Testis (tissue), 2 donors: ENCODE measurements at regions not wholly inside any gene's neighbourhood (a gene's known extent, or its start where the extent isn't known, plus 50 kb on each side); places are given as distances from the start of the nearest gene placed in this dataset.

Experiments
- DNase-seq: peaks from one replicate; pipeline ENCODE4 v3.0.0-alpha.2; 2019
- H3K27ac ChIP-seq, 2 donors: fragments of 200-600 bp; sonication (generic); one replicate each; pipeline ENCODE4 v1.5.1; 2019
- H3K27me3 ChIP-seq: fragments of 200-600 bp; sonication (generic); one replicate; pipeline ENCODE4 v1.5.1; 2019
- H3K36me3 ChIP-seq: fragments of 200-600 bp; sonication (generic); one replicate; pipeline ENCODE4 v1.5.1; 2017; ENCODE audit warnings: low read depth; ENCODE audit errors: missing control alignments
- H3K4me1 ChIP-seq: fragments of 200-600 bp; sonication (generic); one replicate; pipeline ENCODE4 v1.5.1; 2019
- H3K4me3 ChIP-seq, 2 donors: fragments of 200-600 bp; sonication (generic); one replicate each; pipeline ENCODE4 v1.5.1; 2017 to 2019
- H3K9me3 ChIP-seq: fragments of 200-600 bp; sonication (generic); one replicate; pipeline ENCODE4 v1.5.1; 2017
- POLR2A ChIP-seq: fragments of 450-650 bp; IDR thresholded peaks from one replicate; pipeline ENCODE4 v1.6.1; 2017; ENCODE audit warnings: antibody characterized with exemption, mild to moderate bottlenecking, moderate library complexity
- WGBS, 2 donors: methylation state at CpG; one replicate each; pipeline ENCODE4 v1.1.5; 2018; 5-methylcytosine and 5-hydroxymethylcytosine counted together
- intact Hi-C: fragments of 100-400 bp; cut with DNase I; formaldehyde crosslinking; loops from one replicate; pipeline ENCODE4 v1.15.1; 2023; ENCODE audit warnings: low total_unique reads
- TF ChIP-seq, protein P1 (sequence below), 3 experiments: fragments of 450-650 bp in 2 of 3; fragments of 200-600 bp in 1 of 3; sonication (generic) in 1 of 3; IDR thresholded peaks; one replicate each; pipeline ENCODE4 v1.5.1; 2016 to 2019; ENCODE audit warnings: antibody characterized with exemption in 3 of 3, mild to moderate bottlenecking in 2 of 3, moderate library complexity in 1 of 3

DNA sequence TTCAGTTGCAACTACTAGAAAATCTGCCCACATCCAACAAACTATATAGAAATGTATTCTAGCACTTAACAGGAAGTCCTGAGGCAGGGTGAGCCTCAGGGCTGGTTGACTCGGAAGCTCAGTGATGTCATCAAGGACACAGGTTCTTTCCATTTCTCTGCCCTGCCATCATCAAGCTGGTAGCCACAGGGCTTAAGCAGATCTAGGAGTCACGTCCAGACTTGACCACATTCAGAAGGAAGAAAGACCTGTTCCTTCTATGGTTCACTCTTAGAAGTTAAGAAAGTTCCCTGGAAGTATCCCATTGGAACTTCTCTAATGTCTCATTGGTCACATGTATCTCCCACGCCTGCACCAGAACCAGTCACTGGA is 438.1 kb downstream of the PRDM2 start:
- intact Hi-C loops = no loop called here
- Histone ChIP-seq H3K27me3 (no peaks in the 10 kb centered on the region), H3K27ac (no peak overlapping the region), H3K9me3 (no peaks in the 10 kb centered on the region), H3K4me1 (peaks cover 8% of the 10 kb centered on the region), H3K4me3 (no peak overlapping the region), H3K36me3 (no peaks in the 10 kb centered on the region)
- no peak for DNase-seq
- WGBS, 2 donors = 79 to 86% methylated on average over 3 of the region's 3 CpGs
- TF ChIP-seq, protein P1, sequence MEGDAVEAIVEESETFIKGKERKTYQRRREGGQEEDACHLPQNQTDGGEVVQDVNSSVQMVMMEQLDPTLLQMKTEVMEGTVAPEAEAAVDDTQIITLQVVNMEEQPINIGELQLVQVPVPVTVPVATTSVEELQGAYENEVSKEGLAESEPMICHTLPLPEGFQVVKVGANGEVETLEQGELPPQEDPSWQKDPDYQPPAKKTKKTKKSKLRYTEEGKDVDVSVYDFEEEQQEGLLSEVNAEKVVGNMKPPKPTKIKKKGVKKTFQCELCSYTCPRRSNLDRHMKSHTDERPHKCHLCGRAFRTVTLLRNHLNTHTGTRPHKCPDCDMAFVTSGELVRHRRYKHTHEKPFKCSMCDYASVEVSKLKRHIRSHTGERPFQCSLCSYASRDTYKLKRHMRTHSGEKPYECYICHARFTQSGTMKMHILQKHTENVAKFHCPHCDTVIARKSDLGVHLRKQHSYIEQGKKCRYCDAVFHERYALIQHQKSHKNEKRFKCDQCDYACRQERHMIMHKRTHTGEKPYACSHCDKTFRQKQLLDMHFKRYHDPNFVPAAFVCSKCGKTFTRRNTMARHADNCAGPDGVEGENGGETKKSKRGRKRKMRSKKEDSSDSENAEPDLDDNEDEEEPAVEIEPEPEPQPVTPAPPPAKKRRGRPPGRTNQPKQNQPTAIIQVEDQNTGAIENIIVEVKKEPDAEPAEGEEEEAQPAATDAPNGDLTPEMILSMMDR (IDR thresholded peaks at IDR 0.05) = no peak
- TF ChIP-seq POLR2A = no peak

DNA sequence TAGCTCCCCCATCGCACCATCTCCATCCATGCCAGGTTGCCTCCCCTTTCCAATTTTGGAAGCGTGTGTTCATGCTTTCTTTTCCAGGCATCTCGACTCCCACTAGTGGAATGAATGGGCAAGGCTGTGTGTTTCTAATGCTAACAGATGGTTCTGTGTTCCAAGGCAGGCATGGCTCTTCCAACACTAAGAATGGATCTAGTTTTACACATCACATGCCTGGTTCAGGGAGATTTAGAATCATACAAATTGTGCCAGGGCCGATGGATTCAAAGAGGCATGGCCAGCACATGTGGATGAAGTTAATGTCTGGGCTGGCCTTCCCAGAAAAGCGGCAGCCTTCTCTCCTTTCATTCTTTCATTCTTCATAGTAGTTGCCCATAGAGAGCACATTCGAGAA is 438.7 kb downstream of the PRDM2 start:
- TF ChIP-seq, protein P1 (IDR thresholded peaks at IDR 0.05) = no peak
- no peak for TF ChIP-seq POLR2A
- 76 to 79% methylated on average over 6 of the region's 6 CpGs for WGBS, 2 donors
- Histone ChIP-seq H3K36me3 (no peaks in the 10 kb centered on the region), H3K4me3 (no peak overlapping the region), H3K27ac (no peak overlapping the region), H3K27me3 (no peaks in the 10 kb centered on the region), H3K4me1 (peaks cover 8% of the 10 kb centered on the region), H3K9me3 (no peaks in the 10 kb centered on the region)
- DNase-seq = no peak
- intact Hi-C loops = no loop called here

DNA sequence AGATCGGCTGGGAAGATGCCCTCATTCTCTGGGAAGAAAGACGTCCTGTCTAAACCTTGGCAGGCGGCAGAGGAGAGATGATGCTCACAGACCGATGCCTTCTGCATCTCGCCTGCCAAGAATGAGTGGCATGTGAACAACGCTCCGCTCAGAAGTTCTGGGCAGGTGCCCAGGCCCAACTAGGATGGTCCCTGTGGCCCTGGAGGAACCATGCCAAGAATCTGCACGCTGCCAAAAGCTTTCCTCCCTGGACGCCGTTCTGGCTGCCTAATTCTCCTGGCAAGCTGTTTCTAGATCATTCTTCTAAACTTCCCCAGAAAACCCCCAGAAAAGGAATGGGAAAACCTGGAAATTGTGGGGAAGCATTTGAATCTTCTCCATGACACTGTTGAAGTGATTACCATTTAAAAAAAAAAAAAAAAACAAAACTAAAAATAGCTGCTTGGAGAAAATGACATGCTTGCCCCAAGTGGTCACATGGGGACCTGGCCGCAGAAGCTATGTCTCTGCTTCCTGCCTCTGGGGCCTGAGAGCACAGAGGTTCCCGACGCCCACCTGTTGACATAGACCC is 440.9 kb downstream of the PRDM2 start:
- H3K27ac ChIP-seq = peak overlapping the region in 1 of 2 donors; percentile 26
- 38 to 45% methylated on average over 13 of the region's 13 CpGs for WGBS, 2 donors
- H3K27me3 ChIP-seq = no peaks in the 10 kb centered on the region
- H3K36me3 ChIP-seq = no peaks in the 10 kb centered on the region
- no peak overlapping the region for H3K4me3 ChIP-seq
- H3K4me1 ChIP-seq = peaks cover 8% of the 10 kb centered on the region
- no peaks in the 10 kb centered on the region for H3K9me3 ChIP-seq
- TF ChIP-seq, protein P1 (IDR thresholded peaks at IDR 0.05) = no peak
- TF ChIP-seq POLR2A = no peak
- intact Hi-C loops = no loop called here
- DNase-seq = peak; percentile 54

DNA sequence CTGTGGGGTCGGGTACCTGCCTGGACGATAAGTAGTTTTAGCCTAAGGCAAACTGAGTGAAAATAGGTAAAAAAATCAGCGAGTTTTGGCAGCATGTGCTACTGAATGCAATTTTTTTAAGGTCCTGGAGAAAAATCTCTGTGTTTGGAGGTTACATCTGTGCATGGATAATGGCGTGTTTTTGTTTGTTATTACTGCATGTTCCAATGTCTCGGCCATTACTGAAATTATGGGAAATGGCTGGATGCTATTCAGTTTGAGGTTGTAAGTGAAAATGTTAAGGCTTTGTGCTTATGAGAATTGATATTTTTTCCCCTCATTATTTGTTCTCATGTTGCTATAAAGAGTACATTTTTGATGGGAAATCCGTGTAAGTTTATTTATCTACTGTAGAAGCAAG is 441.7 kb downstream of the PRDM2 start:
- intact Hi-C loops = no loop called here
- whole genome bisulfite sequencing, 2 donors = 53 to 54% methylated on average over 6 of the region's 6 CpGs
- no peak for TF ChIP-seq POLR2A
- TF ChIP-seq, protein P1 (IDR thresholded peaks at IDR 0.05) = no peak
- H3K9me3 ChIP-seq = no peaks in the 10 kb centered on the region
- peaks cover 8% of the 10 kb centered on the region for H3K4me1 ChIP-seq
- no peaks in the 10 kb centered on the region for H3K27me3 ChIP-seq
- DNase-seq = no peak
- no peaks in the 10 kb centered on the region for H3K36me3 ChIP-seq
- peak overlapping the region in 1 of 2 donors; percentile 26 for H3K27ac ChIP-seq
- no peak overlapping the region for H3K4me3 ChIP-seq

DNA sequence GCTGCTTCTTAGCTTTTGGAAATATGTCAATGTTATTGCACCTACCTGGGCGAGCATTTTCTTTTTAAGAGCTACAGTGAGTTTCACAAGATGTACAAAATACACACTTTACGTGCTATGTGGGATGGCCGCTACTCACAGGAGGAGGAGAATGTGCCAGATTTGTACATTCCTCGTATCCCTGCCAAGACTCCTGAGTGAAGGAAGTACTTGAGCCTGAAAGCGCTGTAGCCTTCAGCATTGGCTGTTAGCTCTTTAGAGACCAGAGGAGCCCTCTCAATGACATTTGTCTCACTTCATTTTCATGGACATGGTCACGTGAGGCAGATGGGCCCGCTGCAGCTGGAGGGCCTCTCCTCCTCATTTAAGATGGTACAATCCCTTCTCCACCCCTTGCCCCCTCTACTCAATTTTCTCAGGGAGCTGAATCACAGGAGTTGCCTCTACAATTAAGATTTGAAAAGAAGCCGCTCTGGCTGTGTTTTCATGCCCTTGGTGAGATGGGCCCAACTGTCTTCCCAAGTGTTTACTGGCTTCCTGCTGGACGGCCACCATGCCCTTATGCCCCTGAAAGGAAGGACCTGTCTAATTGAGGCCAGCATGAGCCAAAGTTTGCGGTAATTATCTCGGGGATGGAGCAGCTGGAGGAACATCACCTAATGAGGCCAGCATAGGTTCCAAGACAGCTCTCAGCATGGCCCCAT is 442.6 kb downstream of the PRDM2 start:
- Histone ChIP-seq H3K9me3 (no peaks in the 10 kb centered on the region), H3K4me1 (peaks cover 8% of the 10 kb centered on the region), H3K27ac (no peak overlapping the region), H3K27me3 (no peaks in the 10 kb centered on the region), H3K36me3 (no peaks in the 10 kb centered on the region), H3K4me3 (no peak overlapping the region)
- intact Hi-C loops = no loop called here
- 53 to 57% methylated on average over 11 of the region's 11 CpGs for WGBS, 2 donors
- no peak for TF ChIP-seq POLR2A
- TF ChIP-seq, protein P1 (IDR thresholded peaks at IDR 0.05) = no peak
- DNase-seq = no peak
